Keratinocyte (primary cell): ENCODE measurements at regions not wholly inside any gene's neighbourhood (a gene's known extent, or its start where the extent isn't known, plus 50 kb on each side); places are given as distances from the start of the nearest gene placed in this dataset.

Source experiments
- DNase-seq: peaks from one replicate; pipeline ENCODE4 v3.0.0-alpha.2; 2011; ENCODE audit warnings: low read depth, missing footprints, low spot score
- FAIRE-seq: peaks from 2 replicates; lab custom pipeline; 2011; peaks lifted over from hg19 to GRCh38; lab: Jason Lieb, UNC
- H2AFZ ChIP-seq: 2 replicates; pipeline ENCODE4 v1.6.0; 2012; ENCODE audit warnings: low read length, control low read depth, inconsistent platforms; ENCODE audit not compliant: control insufficient read depth
- H3K27ac ChIP-seq: 2 replicates; pipeline ENCODE4 v1.5.1; 2011; ENCODE audit warnings: low read length; ENCODE audit not compliant: control insufficient read depth, insufficient read depth
- H3K27me3 ChIP-seq: 3 replicates; pipeline ENCODE4 v1.6.0; 2011; ENCODE audit warnings: low read length; ENCODE audit not compliant: control insufficient read depth, insufficient read depth; ENCODE audit errors: extremely low read depth
- H3K36me3 ChIP-seq, 2 experiments: 2 replicates in 1 of 2; 3 replicates in 1 of 2; pipeline ENCODE4 v1.5.1; 2011; ENCODE audit warnings: low read length in 2 of 2, mild to moderate bottlenecking in 1 of 2; ENCODE audit not compliant: control insufficient read depth in 2 of 2, insufficient read depth in 2 of 2; ENCODE audit errors: extremely low read depth in 1 of 2
- H3K4me1 ChIP-seq: 3 replicates; pipeline ENCODE4 v1.5.1; 2011; ENCODE audit warnings: low read length; ENCODE audit not compliant: control insufficient read depth, insufficient read depth; ENCODE audit errors: extremely low read depth
- H3K4me2 ChIP-seq: 3 replicates; pipeline ENCODE4 v1.6.0; 2011; ENCODE audit warnings: low read depth, low read length; ENCODE audit not compliant: control insufficient read depth, insufficient read depth; ENCODE audit errors: extremely low read depth
- H3K4me3 ChIP-seq, 3 experiments: fragments of 200-600 bp in 1 of 3; sonication (generic) in 1 of 3; 2 replicates in 2 of 3; 3 replicates in 1 of 3; pipeline ENCODE4 v1.5.1; 2011 to 2016; ENCODE audit warnings: low read length in 3 of 3, mild to moderate bottlenecking in 3 of 3, control low read depth in 2 of 3, inconsistent platforms in 1 of 3, low read depth in 1 of 3, mixed read lengths in 1 of 3, mixed run types in 1 of 3, moderate library complexity in 1 of 3; ENCODE audit not compliant: control insufficient read depth in 2 of 3, insufficient read depth in 2 of 3; ENCODE audit errors: extremely low read depth in 1 of 3
- H3K79me2 ChIP-seq: 2 replicates; pipeline ENCODE4 v1.6.0; 2012; ENCODE audit warnings: low read length; ENCODE audit not compliant: control insufficient read depth, insufficient read depth
- H3K9ac ChIP-seq: 3 replicates; pipeline ENCODE4 v1.6.0; 2011; ENCODE audit warnings: low read length; ENCODE audit not compliant: control insufficient read depth, insufficient read depth; ENCODE audit errors: extremely low read depth
- H3K9me1 ChIP-seq: 3 replicates; pipeline ENCODE4 v1.6.0; 2011; ENCODE audit warnings: low read length; ENCODE audit not compliant: control insufficient read depth, insufficient read depth; ENCODE audit errors: extremely low read depth
- H3K9me3 ChIP-seq: 2 replicates; pipeline ENCODE4 v1.5.1; 2012; ENCODE audit warnings: low read depth, low read length; ENCODE audit not compliant: control insufficient read depth
- H4K20me1 ChIP-seq: 3 replicates; pipeline ENCODE4 v1.6.0; 2011; ENCODE audit warnings: low read length; ENCODE audit not compliant: control insufficient read depth, insufficient read depth; ENCODE audit errors: extremely low read depth
- EZH2 ChIP-seq: IDR thresholded peaks from one replicate; pipeline ENCODE4 v1.6.1; 2012; ENCODE audit warnings: inconsistent platforms, mild to moderate bottlenecking, low read length, moderate library complexity
- dilution Hi-C: fragments of 300-500 bp; cut with MboI; formaldehyde crosslinking; loops from one replicate; pipeline ENCODE4 v1.7.0; 2020; ENCODE audit warnings: low sequenced_read_pairs; ENCODE audit not compliant: extremely low pct_ligation_motif_present
- TF ChIP-seq, protein P1 (sequence below), 3 experiments: IDR thresholded peaks in 1 of 3; conservative IDR thresholded peaks in 1 of 3; optimal IDR thresholded peaks in 1 of 3; 2 replicates in 2 of 3; 3 replicates in 1 of 3; pipeline versions ENCODE3 to v1.5.1; 2011; ENCODE audit warnings: low read length in 3 of 3, mild to moderate bottlenecking in 3 of 3, moderate library complexity in 2 of 3, control low read depth in 1 of 3, inconsistent platforms in 1 of 3; ENCODE audit not compliant: insufficient read depth in 2 of 3; ENCODE audit errors: extremely low read depth in 1 of 3

GRCh38 chr10:78589687-78590086, 479.1 kb upstream of the ZMIZ1 start:
- H3K79me2 ChIP-seq, result no peaks in the 10 kb centered on the region
- no peaks in the 10 kb centered on the region for H3K4me1 ChIP-seq
- no peaks in the 10 kb centered on the region for H3K9me3 ChIP-seq
- H3K36me3 ChIP-seq, result no peaks in the 10 kb centered on the region
- DNase-seq, result no peak
- no peaks in the 10 kb centered on the region for H4K20me1 ChIP-seq
- TF ChIP-seq, protein P1, sequence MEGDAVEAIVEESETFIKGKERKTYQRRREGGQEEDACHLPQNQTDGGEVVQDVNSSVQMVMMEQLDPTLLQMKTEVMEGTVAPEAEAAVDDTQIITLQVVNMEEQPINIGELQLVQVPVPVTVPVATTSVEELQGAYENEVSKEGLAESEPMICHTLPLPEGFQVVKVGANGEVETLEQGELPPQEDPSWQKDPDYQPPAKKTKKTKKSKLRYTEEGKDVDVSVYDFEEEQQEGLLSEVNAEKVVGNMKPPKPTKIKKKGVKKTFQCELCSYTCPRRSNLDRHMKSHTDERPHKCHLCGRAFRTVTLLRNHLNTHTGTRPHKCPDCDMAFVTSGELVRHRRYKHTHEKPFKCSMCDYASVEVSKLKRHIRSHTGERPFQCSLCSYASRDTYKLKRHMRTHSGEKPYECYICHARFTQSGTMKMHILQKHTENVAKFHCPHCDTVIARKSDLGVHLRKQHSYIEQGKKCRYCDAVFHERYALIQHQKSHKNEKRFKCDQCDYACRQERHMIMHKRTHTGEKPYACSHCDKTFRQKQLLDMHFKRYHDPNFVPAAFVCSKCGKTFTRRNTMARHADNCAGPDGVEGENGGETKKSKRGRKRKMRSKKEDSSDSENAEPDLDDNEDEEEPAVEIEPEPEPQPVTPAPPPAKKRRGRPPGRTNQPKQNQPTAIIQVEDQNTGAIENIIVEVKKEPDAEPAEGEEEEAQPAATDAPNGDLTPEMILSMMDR (optimal IDR thresholded peaks at IDR 0.05 in 1 of 3, IDR thresholded peaks at IDR 0.05 in 1 of 3, conservative IDR thresholded peaks at IDR 0.05 in 1 of 3; ENCODE audit: extremely low read depth in 1 of 3, insufficient read depth in 2 of 3, low read length in 3 of 3), result no peak
- TF ChIP-seq EZH2, result no peak
- H3K9me1 ChIP-seq, result no peaks in the 10 kb centered on the region
- H3K4me2 ChIP-seq, result no peak overlapping the region
- H2AFZ ChIP-seq, result no peak overlapping the region
- dilution Hi-C loops, result no loop called here
- H3K4me3 ChIP-seq, result no peak overlapping the region
- peaks cover under 1% of the 10 kb centered on the region for H3K27me3 ChIP-seq
- H3K27ac ChIP-seq, result no peak overlapping the region
- no peak overlapping the region for H3K9ac ChIP-seq
- FAIRE-seq, result no peak

GRCh38 chr10:78591066-78591465, 477.7 kb upstream of the ZMIZ1 start:
- Histone ChIP-seq H3K9me1 (no peaks in the 10 kb centered on the region), H4K20me1 (no peaks in the 10 kb centered on the region), H3K79me2 (no peaks in the 10 kb centered on the region), H3K4me3 (no peak overlapping the region), H2AFZ (no peak overlapping the region), H3K4me2 (no peak overlapping the region), H3K9me3 (no peaks in the 10 kb centered on the region), H3K4me1 (no peaks in the 10 kb centered on the region), H3K27ac (no peak overlapping the region), H3K27me3 (no peaks in the 10 kb centered on the region), H3K36me3 (no peaks in the 10 kb centered on the region), H3K9ac (no peak overlapping the region)
- TF ChIP-seq, protein P1 (optimal IDR thresholded peaks at IDR 0.05 in 1 of 3, IDR thresholded peaks at IDR 0.05 in 1 of 3, conservative IDR thresholded peaks at IDR 0.05 in 1 of 3; ENCODE audit: extremely low read depth in 1 of 3, insufficient read depth in 2 of 3, low read length in 3 of 3), result no peak
- no peak for TF ChIP-seq EZH2
- DNase-seq (no peak), FAIRE-seq (no peak)
- dilution Hi-C loops, result no loop called here
